ENCODE measurements at regions not wholly inside any gene's neighbourhood (a gene's known extent, or its start where the extent isn't known, plus 50 kb on each side); places are given as distances from the start of the nearest gene placed in this dataset.

DNA sequence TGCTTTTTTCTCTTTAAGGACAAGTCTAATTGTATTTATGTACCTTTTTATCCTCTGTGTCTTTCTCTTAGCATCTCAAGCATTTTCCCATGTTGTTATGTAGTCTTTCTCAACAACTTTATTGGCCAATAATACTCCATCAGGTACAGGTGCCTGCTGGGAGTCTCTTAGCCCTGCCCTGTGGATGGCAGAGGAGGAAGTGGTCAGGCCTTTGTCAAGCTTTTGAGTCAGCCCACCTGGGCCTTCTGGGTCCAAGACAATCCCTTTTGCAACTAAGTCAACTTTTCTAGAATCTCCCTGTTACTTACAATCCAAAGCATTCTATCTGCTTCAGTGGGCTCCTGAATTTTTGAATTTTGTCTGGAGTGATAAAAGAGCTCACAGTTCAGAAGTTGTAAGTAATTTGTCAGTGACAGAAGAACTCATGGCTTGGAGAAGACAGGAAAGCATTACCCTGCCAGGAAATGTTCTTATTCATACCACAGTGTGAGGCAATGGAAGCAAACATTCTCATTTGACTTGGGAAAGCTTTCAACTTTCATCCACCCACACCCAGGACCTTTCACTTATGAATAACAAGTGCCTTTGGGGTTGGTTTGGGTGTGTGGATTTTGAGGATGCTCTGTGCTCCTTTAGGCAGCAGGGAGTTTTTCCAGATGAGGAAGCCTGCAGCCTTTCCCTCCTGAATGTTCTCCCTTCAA is 200.0 kb upstream of the S1PR3 start:
- DNase-seq (ENCODE audit: low spot score) = no peak

GRCh38 chr9:88792502-88792901 is 198.8 kb upstream of the S1PR3 start:
- no peak for DNase-seq (ENCODE audit: low spot score)

GRCh38 chr9:88794100-88794499 is 197.2 kb upstream of the S1PR3 start:
- no peak for DNase-seq (ENCODE audit: low spot score)

GRCh38 chr9:88796947-88797346 is 194.3 kb upstream of the S1PR3 start:
- DNase-seq (ENCODE audit: low spot score) = no peak

DNA sequence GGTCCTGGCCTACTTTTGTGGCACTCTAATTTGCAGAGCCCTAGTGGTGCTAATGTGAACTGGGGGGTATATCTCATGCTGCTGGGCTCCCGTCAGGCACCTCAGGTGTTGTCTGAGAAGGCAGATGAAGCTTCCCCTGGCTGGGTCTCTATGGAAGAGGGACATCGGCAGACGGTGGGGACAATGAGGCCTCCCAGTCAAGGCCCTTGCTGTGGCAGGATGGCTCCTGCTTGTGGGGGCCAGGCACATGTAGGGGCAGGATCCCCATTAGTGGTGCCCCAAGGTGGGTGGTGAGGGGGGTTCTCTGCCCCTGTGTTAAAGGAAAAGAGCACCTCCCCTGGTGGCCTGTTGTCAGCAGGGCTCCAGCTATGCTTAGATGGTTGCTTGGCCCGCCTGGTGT is 192.8 kb upstream of the S1PR3 start:
- no peak for DNase-seq (ENCODE audit: low spot score)

- no peak for DNase-seq (ENCODE audit: low spot score)
These were observed 191.5 kb upstream of the S1PR3 start for GRCh38 chr9:88799541-88800328.

- no peak for DNase-seq (ENCODE audit: low spot score)
These were observed 191.0 kb upstream of the S1PR3 start for GRCh38 chr9:88800329-88800682.

GRCh38 chr9:88801214-88801796 is 190.0 kb upstream of the S1PR3 start:
- DNase-seq (ENCODE audit: low spot score) = no peak

DNA sequence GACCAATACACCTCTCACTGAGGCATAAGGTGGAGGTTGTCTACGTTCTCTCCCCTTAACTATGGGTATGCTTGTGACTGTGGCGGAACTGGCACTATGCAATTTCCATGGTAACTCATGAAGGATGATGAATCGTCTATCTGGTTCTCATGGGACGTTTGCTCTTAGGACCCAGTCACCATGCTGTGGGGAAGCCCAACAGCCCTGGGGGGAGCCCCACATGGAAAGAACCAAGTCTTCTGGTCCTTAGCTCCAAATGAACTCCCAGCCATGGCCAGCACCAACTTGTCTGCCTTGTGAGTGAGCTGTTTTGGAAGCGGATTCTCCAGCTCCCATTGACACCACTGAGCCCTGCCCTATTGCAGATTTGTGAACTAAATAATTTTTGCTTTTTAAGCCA is 188.7 kb upstream of the S1PR3 start:
- DNase-seq (ENCODE audit: low spot score) = no peak

- no peak for DNase-seq (ENCODE audit: low spot score)
These were observed 187.6 kb upstream of the S1PR3 start for GRCh38 chr9:88803546-88804253.

- no peak for DNase-seq (ENCODE audit: low spot score)
These were observed 187.0 kb upstream of the S1PR3 start for GRCh38 chr9:88804254-88804596.

GRCh38 chr9:88805217-88805943 is 185.9 kb upstream of the S1PR3 start:
- no peak for DNase-seq (ENCODE audit: low spot score)

- DNase-seq (ENCODE audit: low spot score) = no peak
These were observed 183.8 kb upstream of the S1PR3 start for GRCh38 chr9:88807426-88807825.

DNA sequence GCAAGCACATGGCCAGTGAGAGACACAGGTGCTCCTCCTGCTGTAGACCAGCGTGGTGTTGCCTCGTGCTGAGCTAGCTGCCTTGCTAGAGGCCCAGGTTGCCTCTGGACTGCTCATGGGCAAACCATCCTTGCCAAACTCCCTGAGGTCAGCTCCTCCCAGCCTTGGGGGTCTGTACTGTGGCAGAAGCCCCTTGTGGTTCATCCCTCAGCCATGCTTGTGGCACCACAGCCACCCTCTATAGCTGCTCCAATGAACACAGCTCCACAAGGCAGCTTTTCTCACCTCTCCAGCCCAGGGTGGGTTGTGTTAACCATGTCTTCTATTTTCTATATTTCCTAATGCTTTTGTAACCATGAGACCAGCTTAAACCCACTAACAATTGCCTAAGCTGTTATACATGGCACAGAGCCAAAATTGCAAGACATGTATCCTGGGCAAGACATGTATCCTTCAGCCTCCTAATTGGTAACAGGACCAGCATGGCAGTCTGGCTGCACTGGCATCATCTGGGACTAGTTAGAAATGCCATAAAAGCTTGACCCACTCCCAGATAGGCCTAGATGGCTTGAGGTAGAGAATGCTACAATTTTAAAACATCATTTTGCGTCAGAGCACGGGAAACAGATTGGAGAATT is 183.1 kb upstream of the S1PR3 start:
- DNase-seq (ENCODE audit: low spot score) = no peak

DNA sequence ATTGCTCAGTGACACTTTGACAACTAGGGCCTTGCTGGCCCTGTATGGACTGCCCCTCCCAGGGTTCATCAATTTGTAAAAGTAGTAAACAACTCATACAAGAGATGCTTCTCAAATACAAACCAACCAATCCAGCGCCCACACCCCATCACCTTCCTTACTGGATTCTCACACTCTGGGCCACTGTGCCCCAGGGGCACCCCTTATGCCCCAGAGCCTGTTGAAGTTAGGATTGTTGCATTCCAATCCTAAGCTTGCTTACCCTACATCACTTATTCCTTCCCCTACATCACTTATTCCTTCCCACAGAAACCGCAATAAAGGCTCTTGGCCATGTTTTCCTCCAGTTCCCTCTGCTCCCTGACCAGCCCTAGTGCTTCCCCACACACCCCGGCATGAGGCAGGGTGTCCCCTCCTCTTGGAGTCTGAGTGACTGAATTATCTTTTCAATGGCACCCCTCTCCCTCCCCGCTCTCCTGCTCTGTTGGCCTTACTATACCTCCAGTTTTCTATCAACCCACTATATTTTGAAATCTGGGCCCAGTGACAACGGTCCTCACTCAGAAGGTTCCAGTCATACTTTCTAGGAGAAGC is 182.4 kb upstream of the S1PR3 start:
- no peak for DNase-seq (ENCODE audit: low spot score)

GRCh38 chr9:88809355-88810161 is 181.7 kb upstream of the S1PR3 start:
- no peak for DNase-seq (ENCODE audit: low spot score)

DNA sequence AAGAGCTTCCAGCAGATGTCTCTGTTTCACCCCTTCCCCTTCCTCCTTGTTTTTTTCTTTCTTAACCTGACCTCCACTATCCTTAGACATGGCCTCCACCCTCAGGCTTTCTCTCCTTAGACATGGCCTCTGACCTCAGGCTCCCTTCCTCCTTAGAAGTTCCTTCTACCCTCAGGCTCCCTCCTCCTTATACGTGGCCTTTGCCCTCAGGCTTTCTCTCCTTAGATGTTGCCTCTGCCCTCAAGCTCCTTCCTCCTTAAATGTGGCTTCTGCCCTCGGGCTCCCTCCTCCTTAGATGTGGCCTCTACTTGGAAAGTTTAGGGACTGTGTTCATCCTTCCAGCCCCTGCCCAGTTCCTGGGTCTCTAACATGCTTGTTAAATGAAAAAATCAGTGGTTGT is 180.4 kb upstream of the S1PR3 start:
- no peak for DNase-seq (ENCODE audit: low spot score)

DNA sequence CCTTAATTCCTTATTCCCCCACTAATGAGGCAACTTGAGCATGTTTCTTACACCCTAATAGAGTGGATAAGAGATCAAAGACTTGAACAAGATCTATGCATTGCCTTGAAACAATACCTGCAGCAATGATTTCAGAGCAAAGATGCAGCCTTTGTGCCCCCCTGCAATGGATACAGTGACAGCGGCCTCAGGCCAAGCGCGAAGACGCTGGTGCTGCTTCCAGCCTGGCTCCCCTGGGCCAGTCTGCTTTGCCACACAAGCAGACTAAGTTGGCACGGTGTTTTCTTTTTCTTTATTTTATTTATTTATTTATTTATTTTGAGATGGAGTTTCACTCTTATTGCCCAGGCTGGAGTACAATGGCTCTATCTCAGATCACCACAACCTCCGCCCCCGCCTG is 179.8 kb upstream of the S1PR3 start:
- no peak for DNase-seq (ENCODE audit: low spot score)

DNA sequence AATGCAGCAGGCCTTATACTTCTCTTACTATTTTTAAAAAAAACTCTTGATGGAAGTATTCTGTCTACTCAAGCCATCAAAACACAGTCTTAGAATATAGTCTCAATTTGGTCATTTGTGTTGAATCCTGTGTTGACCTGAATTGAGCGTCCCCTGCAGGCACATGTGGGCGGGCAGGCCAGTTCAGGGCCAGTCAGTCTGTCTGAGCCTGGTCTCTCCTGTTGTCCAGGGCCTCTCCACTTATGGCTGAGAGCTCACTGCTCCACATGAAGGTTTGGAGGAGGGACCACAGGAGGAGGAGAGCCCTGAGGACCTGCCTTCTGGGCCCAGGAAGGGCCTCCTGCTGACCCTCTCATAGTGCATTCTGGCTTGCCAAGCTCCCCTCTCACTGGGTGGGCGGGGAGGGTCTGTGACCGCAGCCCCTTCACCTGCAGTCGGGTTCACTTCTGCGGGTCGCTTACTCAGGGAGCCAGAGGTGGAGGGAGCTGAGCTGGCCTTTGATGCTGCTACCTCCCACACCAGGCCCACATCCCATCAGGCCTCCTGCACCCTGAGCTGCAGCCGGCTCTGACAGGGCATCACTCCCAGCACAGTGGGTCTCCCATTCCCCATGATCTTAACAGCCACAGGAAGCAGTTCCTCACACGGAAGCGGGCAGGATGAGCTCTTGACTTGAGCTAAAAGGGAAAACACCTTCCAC is 178.2 kb upstream of the S1PR3 start:
- no peak for DNase-seq (ENCODE audit: low spot score)
